ENCODE measurements at regions not wholly inside any gene's neighbourhood (a gene's known extent, or its start where the extent isn't known, plus 50 kb on each side); places are given as distances from the start of the nearest gene placed in this dataset.

GRCh38 chr12:92036061-92036620 is 109.5 kb downstream of the BTG1 start:
- H3K27me3 ChIP-seq (ENCODE audit: control insufficient read depth, insufficient read depth, low read length), result no peaks in the 10 kb centered on the region
- ChIA-PET CTCF (no interaction called here), POLR2A (no interaction called here)
- no peak for DNase-seq (ENCODE audit: low read depth, low spot score)
- H3K4me3 ChIP-seq (ENCODE audit: low read depth, low read length), result no peak overlapping the region
- no peak overlapping the region for H3K27ac ChIP-seq (ENCODE audit: low read depth, low read length)
- no peak for TF ChIP-seq CTCF (IDR thresholded peaks at IDR 0.05; ENCODE audit: low read depth, low read length)
- no peaks in the 10 kb centered on the region for H3K9me3 ChIP-seq (ENCODE audit: control insufficient read depth, insufficient read depth, low read length)

GRCh38 chr12:92035477-92035876 is 110.2 kb downstream of the BTG1 start:
- no peak for TF ChIP-seq CTCF (IDR thresholded peaks at IDR 0.05; ENCODE audit: low read depth, low read length)
- no peak overlapping the region for H3K27ac ChIP-seq (ENCODE audit: low read depth, low read length)
- 0 out of 2 replicates have a peak overlapping the region, but pooled peaks have one; percentile 1 for H3K4me3 ChIP-seq (ENCODE audit: low read depth, low read length)
- ChIA-PET CTCF (no interaction called here), POLR2A (no interaction called here)
- DNase-seq (ENCODE audit: low read depth, low spot score), result no peak
- no peaks in the 10 kb centered on the region for H3K27me3 ChIP-seq (ENCODE audit: control insufficient read depth, insufficient read depth, low read length)
- H3K9me3 ChIP-seq (ENCODE audit: control insufficient read depth, insufficient read depth, low read length), result no peaks in the 10 kb centered on the region

- H3K9me3 ChIP-seq (ENCODE audit: control insufficient read depth, insufficient read depth, low read length), result no peaks in the 10 kb centered on the region
- H3K27ac ChIP-seq (ENCODE audit: low read depth, low read length), result peak overlapping the region; percentile 21
- CTCF ChIA-PET, result no interaction called here
- no peaks in the 10 kb centered on the region for H3K27me3 ChIP-seq (ENCODE audit: control insufficient read depth, insufficient read depth, low read length)
- H3K4me3 ChIP-seq (ENCODE audit: low read depth, low read length), result peak overlapping the region; percentile 34
- TF ChIP-seq CTCF (IDR thresholded peaks at IDR 0.05; ENCODE audit: low read depth, low read length), result no peak
- POLR2A ChIA-PET, result interaction anchor here (0.8 to 0.9 kb wide), 2 partner anchors 40 to 111 kb away, joined by 3 read pairs; partner anchors contain the start of gene BTG1
- DNase-seq (ENCODE audit: low read depth, low spot score), result peak; percentile 82
Measured at GRCh38 chr12:92034858-92035401, 110.7 kb downstream of the BTG1 start.

- CTCF ChIA-PET, result no interaction called here
- no peak for TF ChIP-seq CTCF (IDR thresholded peaks at IDR 0.05; ENCODE audit: low read depth, low read length)
- H3K27me3 ChIP-seq (ENCODE audit: control insufficient read depth, insufficient read depth, low read length), result no peaks in the 10 kb centered on the region
Measured at GRCh38 chr12:92034083-92034482, 111.6 kb downstream of the BTG1 start.

GRCh38 chr12:92032965-92033364 is 112.7 kb downstream of the BTG1 start:
- no peak for DNase-seq (ENCODE audit: low read depth, low spot score)
- no peak overlapping the region for H3K27ac ChIP-seq (ENCODE audit: low read depth, low read length)
- H3K9me3 ChIP-seq (ENCODE audit: control insufficient read depth, insufficient read depth, low read length), result no peaks in the 10 kb centered on the region
- ChIA-PET POLR2A (no interaction called here), CTCF (no interaction called here)
- no peaks in the 10 kb centered on the region for H3K27me3 ChIP-seq (ENCODE audit: control insufficient read depth, insufficient read depth, low read length)
- no peak overlapping the region for H3K4me3 ChIP-seq (ENCODE audit: low read depth, low read length)
- TF ChIP-seq CTCF (IDR thresholded peaks at IDR 0.05; ENCODE audit: low read depth, low read length), result no peak

More at GRCh38 chr12:92034083-92034482, 111.6 kb downstream of the BTG1 start:
- no peak overlapping the region for H3K4me3 ChIP-seq (ENCODE audit: low read depth, low read length)
- H3K9me3 ChIP-seq (ENCODE audit: control insufficient read depth, insufficient read depth, low read length), result no peaks in the 10 kb centered on the region
- DNase-seq (ENCODE audit: low read depth, low spot score), result no peak
- POLR2A ChIA-PET, result interaction anchor here (0.8 to 0.9 kb wide), 2 partner anchors 41 to 112 kb away, joined by 3 read pairs; partner anchors contain the start of gene BTG1
- H3K27ac ChIP-seq (ENCODE audit: low read depth, low read length), result no peak overlapping the region

All from AG04450 (cell line).